H1 (cell line): ENCODE measurements at regions not wholly inside any gene's neighbourhood (a gene's known extent, or its start where the extent isn't known, plus 50 kb on each side); places are given as distances from the start of the nearest gene placed in this dataset.

Experiments used
- CTCF ChIA-PET: fragments of 300-600 bp; sonication (Branson Sonifier 250); formaldehyde crosslinking; loops from one replicate; lab custom pipeline; 2021; ENCODE audit not compliant: partially characterized antibody; lab: Charles Lee
- POLR2A ChIA-PET: fragments of 300-600 bp; sonication (Branson Sonifier 250); formaldehyde crosslinking; loops from one replicate; lab custom pipeline; 2021; ENCODE audit warnings: inconsistent platforms; ENCODE audit not compliant: partially characterized antibody; lab: Charles Lee
- DNase-seq, 2 experiments: peaks; one replicate each; pipeline versions ENCODE4 v3.0.0 to v3.0.0-alpha.2; 2010 to 2022; ENCODE audit warnings: low spot score in 2 of 2, low read depth in 1 of 2, mixed read lengths in 1 of 2
- FAIRE-seq: peaks from 2 replicates; lab custom pipeline; 2011; peaks lifted over from hg19 to GRCh38; lab: Jason Lieb, UNC
- H2AFZ ChIP-seq: 2 replicates; pipeline ENCODE4 v1.8.1; 2012; ENCODE audit warnings: low read length, inconsistent platforms
- H2AK5ac ChIP-seq: 2 replicates; pipeline ENCODE4 v1.6.1; 2013; ENCODE audit warnings: low read depth, low read length
- H2BK120ac ChIP-seq: replicated peaks from 2 replicates; pipeline ENCODE3; 2013; ENCODE audit warnings: low read depth, low read length, inconsistent platforms
- H2BK12ac ChIP-seq: 2 replicates; pipeline ENCODE4 v1.6.1; 2013; ENCODE audit warnings: low read depth, low read length
- H2BK15ac ChIP-seq: 2 replicates; pipeline ENCODE4 v1.6.1; 2013; ENCODE audit warnings: low read length
- H2BK20ac ChIP-seq: 2 replicates; pipeline ENCODE4 v1.6.1; 2013; ENCODE audit warnings: low read length
- H2BK5ac ChIP-seq: 2 replicates; pipeline ENCODE4 v1.6.1; 2013; ENCODE audit warnings: low read depth, low read length
- H3K14ac ChIP-seq: 2 replicates; pipeline ENCODE4 v1.6.1; 2013; ENCODE audit warnings: inconsistent platforms; ENCODE audit not compliant: insufficient read length
- H3K18ac ChIP-seq: 2 replicates; pipeline ENCODE4 v1.6.1; 2013; ENCODE audit warnings: low read length; ENCODE audit errors: extremely low read depth
- H3K23ac ChIP-seq: 2 replicates; pipeline ENCODE4 v1.6.1; 2013; ENCODE audit warnings: inconsistent platforms; ENCODE audit not compliant: insufficient read length
- H3K23me2 ChIP-seq: 2 replicates; pipeline ENCODE4 v1.6.1; 2013; ENCODE audit warnings: low read depth, low read length
- H3K27ac ChIP-seq: 2 replicates; pipeline ENCODE4 v1.6.1; 2011; ENCODE audit warnings: low read depth, low read length, inconsistent platforms
- H3K27me3 ChIP-seq, 4 experiments: replicated peaks in 1 of 4; 1 replicate in 1 of 4; 2 replicates in 3 of 4; pipeline versions ENCODE4 v1.6.1 to v1.8.1; 2011 to 2013; ENCODE audit warnings: low read length in 3 of 4, mild to moderate bottlenecking in 3 of 4, inconsistent platforms in 2 of 4, mixed read lengths in 2 of 4, moderate library complexity in 1 of 4; ENCODE audit not compliant: control insufficient read depth in 3 of 4, insufficient read depth in 3 of 4; ENCODE audit errors: extremely low read depth in 1 of 4
- H3K36me3 ChIP-seq, 4 experiments: 2 replicates each; pipeline versions ENCODE4 v1.6.1 to v1.8.1; 2011 to 2013; ENCODE audit warnings: mild to moderate bottlenecking in 4 of 4, low read length in 3 of 4, moderate library complexity in 2 of 4, control low read depth in 1 of 4, inconsistent platforms in 1 of 4; ENCODE audit not compliant: insufficient read depth in 4 of 4, control insufficient read depth in 2 of 4
- H3K4ac ChIP-seq: replicated peaks from 2 replicates; pipeline ENCODE3; 2013; ENCODE audit warnings: low read length, low read depth, mixed read lengths, inconsistent platforms; ENCODE audit not compliant: insufficient read length
- H3K4me1 ChIP-seq, 4 experiments: replicated peaks in 1 of 4; 1 replicate in 1 of 4; 2 replicates in 3 of 4; pipeline versions ENCODE4 v1.6.1 to v1.8.1; 2011 to 2013; ENCODE audit warnings: low read length in 3 of 4, inconsistent platforms in 2 of 4, mixed read lengths in 1 of 4; ENCODE audit not compliant: insufficient read depth in 4 of 4, control insufficient read depth in 3 of 4
- H3K4me2 ChIP-seq, 2 experiments: 2 replicates each; pipeline versions ENCODE4 v1.6.1 to v1.8.1; 2011 to 2013; ENCODE audit warnings: low read depth in 2 of 2, low read length in 2 of 2, control low read depth in 1 of 2, inconsistent platforms in 1 of 2, mild to moderate bottlenecking in 1 of 2; ENCODE audit not compliant: insufficient read depth in 1 of 2
- H3K4me3 ChIP-seq, 4 experiments: fragments of 200-600, 300-600 bp in 1 of 4; sonication (generic), shearing (Covaris generic), sonication (Bioruptor Twin) in 1 of 4; 2 replicates each; pipeline versions ENCODE4 v1.5.1 to v1.8.1; 2011 to 2016; ENCODE audit warnings: low read length in 4 of 4, low read depth in 3 of 4, control low read depth in 2 of 4, inconsistent platforms in 2 of 4, mild to moderate bottlenecking in 2 of 4, mixed read lengths in 1 of 4, moderate library complexity in 1 of 4; ENCODE audit not compliant: insufficient read depth in 2 of 4; ENCODE audit errors: extremely low read depth in 1 of 4
- H3K56ac ChIP-seq: replicated peaks from 2 replicates; pipeline ENCODE3; 2013; ENCODE audit warnings: low read depth, mild to moderate bottlenecking, mixed read lengths, low read length, inconsistent platforms; ENCODE audit not compliant: insufficient read length
- H3K79me1 ChIP-seq: 2 replicates; pipeline ENCODE4 v1.6.1; 2013; ENCODE audit warnings: low read depth, low read length, control low read depth
- H3K79me2 ChIP-seq, 2 experiments: 2 replicates each; pipeline versions ENCODE4 v1.6.1 to v1.8.1; 2012 to 2013; ENCODE audit warnings: low read length in 2 of 2, mild to moderate bottlenecking in 2 of 2, inconsistent platforms in 1 of 2; ENCODE audit not compliant: insufficient read depth in 2 of 2, control insufficient read depth in 1 of 2
- H3K9ac ChIP-seq, 4 experiments: replicated peaks in 1 of 4; 1 replicate in 1 of 4; 2 replicates in 3 of 4; pipeline versions ENCODE4 v1.6.1 to v1.8.1; 2011 to 2013; ENCODE audit warnings: low read depth in 3 of 4, low read length in 3 of 4, control low read depth in 2 of 4, mild to moderate bottlenecking in 2 of 4, moderate library complexity in 2 of 4, inconsistent platforms in 1 of 4; ENCODE audit errors: extremely low read depth in 1 of 4
- H3K9me3 ChIP-seq, 2 experiments: 2 replicates each; pipeline versions ENCODE4 v1.6.1 to v1.8.1; 2012 to 2013; ENCODE audit warnings: mild to moderate bottlenecking in 2 of 2, moderate library complexity in 2 of 2, control low read depth in 1 of 2, inconsistent platforms in 1 of 2, low read depth in 1 of 2, low read length in 1 of 2, mixed read lengths in 1 of 2; ENCODE audit not compliant: insufficient read depth in 2 of 2
- H4K20me1 ChIP-seq, 2 experiments: replicated peaks in 1 of 2; 2 replicates each; pipeline versions ENCODE3 to v1.8.1; 2011 to 2013; ENCODE audit warnings: inconsistent platforms in 2 of 2, low read length in 2 of 2, mild to moderate bottlenecking in 1 of 2; ENCODE audit not compliant: insufficient read depth in 2 of 2, control insufficient read depth in 1 of 2
- H4K5ac ChIP-seq: 2 replicates; pipeline ENCODE4 v1.6.1; 2013; ENCODE audit warnings: low read length, low read depth, mixed read lengths, inconsistent platforms; ENCODE audit not compliant: insufficient read length
- H4K8ac ChIP-seq: 2 replicates; pipeline ENCODE4 v1.8.0; 2013; ENCODE audit warnings: mild to moderate bottlenecking, moderate library complexity, low read length, inconsistent platforms; ENCODE audit not compliant: insufficient read depth; ENCODE audit errors: extremely low read depth
- H4K91ac ChIP-seq: replicated peaks from 2 replicates; pipeline ENCODE3; 2013; ENCODE audit warnings: low read length, mixed read lengths, inconsistent platforms; ENCODE audit not compliant: insufficient read length
- BACH1 ChIP-seq: IDR thresholded peaks from 2 replicates; pipeline ENCODE4 v1.6.1; 2012; ENCODE audit warnings: low read length, improper control_type of control experiment
- BCL11A ChIP-seq, 2 experiments: IDR thresholded peaks; one replicate each; pipeline ENCODE4 v1.6.1; 2011; ENCODE audit warnings: low read depth in 2 of 2, low read length in 2 of 2, mild to moderate bottlenecking in 2 of 2
- BRCA1 ChIP-seq: IDR thresholded peaks from 2 replicates; pipeline ENCODE4 v1.6.1; 2012; ENCODE audit warnings: low read depth, low read length, improper control_type of control experiment
- CHD2 ChIP-seq: IDR thresholded peaks from 2 replicates; pipeline ENCODE4 v1.6.1; 2012; ENCODE audit warnings: low read length, improper control_type of control experiment
- EGR1 ChIP-seq: IDR thresholded peaks from 2 replicates; pipeline ENCODE4 v1.6.1; 2011; ENCODE audit warnings: low read depth, low read length, borderline replicate concordance
- HDAC6 ChIP-seq: IDR thresholded peaks from one replicate; pipeline ENCODE4 v1.7.1; 2012; ENCODE audit warnings: low read depth, mild to moderate bottlenecking, inconsistent platforms, low read length, moderate library complexity
- KDM1A ChIP-seq: fragments of 200-600, 300-600 bp; sonication (generic); IDR thresholded peaks from 2 replicates; pipeline ENCODE4 v1.7.1; 2016; ENCODE audit warnings: mild to moderate bottlenecking, low read length, borderline replicate concordance
- KDM4A ChIP-seq: IDR thresholded peaks from one replicate; pipeline ENCODE4 v1.7.1; 2012; ENCODE audit warnings: low read depth, mild to moderate bottlenecking, moderate library complexity, low read length, inconsistent platforms; ENCODE audit not compliant: severe bottlenecking
- MAFK ChIP-seq: IDR thresholded peaks from 2 replicates; pipeline ENCODE4 v1.6.1; 2012; ENCODE audit warnings: low read depth, mild to moderate bottlenecking, improper control_type of control experiment, low read length
- RFX5 ChIP-seq: IDR thresholded peaks from 2 replicates; pipeline ENCODE4 v1.6.1; 2011; ENCODE audit warnings: low read depth, low read length, improper control_type of control experiment, borderline replicate concordance
- SP1 ChIP-seq: IDR thresholded peaks from 2 replicates; pipeline ENCODE4 v1.6.1; 2011; ENCODE audit warnings: low read depth, low read length
- SP2 ChIP-seq: IDR thresholded peaks from 2 replicates; pipeline ENCODE4 v1.6.1; 2012; ENCODE audit warnings: mild to moderate bottlenecking, low read length, inconsistent platforms
- SP4 ChIP-seq: IDR thresholded peaks from 2 replicates; pipeline ENCODE4 v1.6.1; 2012; ENCODE audit warnings: low read length, inconsistent platforms
- SRF ChIP-seq: IDR thresholded peaks from 2 replicates; pipeline ENCODE4 v1.6.1; 2011; ENCODE audit warnings: mild to moderate bottlenecking, low read depth, low read length, moderate library complexity
- TEAD4 ChIP-seq: IDR thresholded peaks from 2 replicates; pipeline ENCODE4 v1.6.1; 2012; ENCODE audit warnings: low read depth, low read length, inconsistent platforms, mixed read lengths
- ZNF274 ChIP-seq: IDR thresholded peaks from 2 replicates; pipeline ENCODE4 v1.7.0; 2012; ENCODE audit warnings: low read length, borderline replicate concordance; ENCODE audit errors: extremely low read depth
- WGBS, 2 experiments: shearing (Covaris generic) in 1 of 2; methylation state at CpG; one replicate each; pipeline versions ENCODE4 v1.1.6 to v1.1.7; 2013 to 2015; ENCODE audit warnings: low lambda C conversion rate in 2 of 2, mixed read lengths in 2 of 2, inconsistent platforms in 1 of 2, low coverage in 1 of 2, missing lambda C conversion rate in 1 of 2; ENCODE audit not compliant: insufficient replicate concordance in 2 of 2, insufficient coverage in 1 of 2, insufficient read length in 1 of 2; ENCODE audit errors: extremely low coverage in 1 of 2, missing lambda C conversion rate in 1 of 2; 5-methylcytosine and 5-hydroxymethylcytosine counted together

- Histone ChIP-seq H3K9ac (no peak overlapping the region), H4K8ac (no peak overlapping the region), H3K14ac (no peak overlapping the region), H2BK20ac (no peak overlapping the region), H3K27ac (no peak overlapping the region), H3K23ac (no peak overlapping the region), H3K4me1 (no peaks in the 10 kb centered on the region), H3K56ac (no peak overlapping the region), H2BK15ac (no peak overlapping the region), H3K4me3 (no peak overlapping the region), H4K20me1 (no peaks in the 10 kb centered on the region), H3K18ac (no peak overlapping the region), H2BK12ac (no peak overlapping the region), H4K91ac (no peak overlapping the region), H3K79me2 (no peaks in the 10 kb centered on the region), H3K4me2 (no peak overlapping the region), H4K5ac (no peak overlapping the region), H3K23me2 (no peaks in the 10 kb centered on the region), H3K36me3 (no peaks in the 10 kb centered on the region)
- CTCF ChIA-PET = no interaction called here
- POLR2A ChIA-PET = no interaction called here
- no peak for DNase-seq
- TF ChIP-seq BRCA1 = no peak
- no peak for TF ChIP-seq BCL11A (IDR thresholded peaks at IDR 0.05; ENCODE audit: low read depth in 2 of 2, low read length in 2 of 2)
- no peak for TF ChIP-seq MAFK
- TF ChIP-seq CHD2 = no peak
- no peak for TF ChIP-seq KDM1A
- TF ChIP-seq RFX5 = no peak
- TF ChIP-seq EGR1 = no peak
- no peak for TF ChIP-seq SP4
- no peak for TF ChIP-seq BACH1
- TF ChIP-seq HDAC6 = no peak
- TF ChIP-seq SP2 = no peak
- no peak for TF ChIP-seq SRF
- TF ChIP-seq TEAD4 = no peak
- TF ChIP-seq ZNF274 = no peak
- TF ChIP-seq KDM4A = no peak
- TF ChIP-seq SP1 = no peak
- TF ChIP-seq, all 59 proteins: peak for 0
- Histone ChIP-seq H3K9me3 (no peaks in the 10 kb centered on the region), H2AFZ (no peak overlapping the region), H3K79me1 (no peaks in the 10 kb centered on the region), H3K27me3 (no peaks in the 10 kb centered on the region), H2BK5ac (no peak overlapping the region), H3K4ac (no peak overlapping the region), H2AK5ac (no peak overlapping the region), H2BK120ac (no peak overlapping the region)
- FAIRE-seq = no peak
- 75% methylated on average over 3 of the region's 3 CpGs; no CpG with 5 or more reads in 1 of the 2 experiments for WGBS, 2 experiments
Measured at GRCh38 chr4:123081971-123082370, 159.6 kb upstream of the NUDT6 start.
